Right hindlimb (tissue), 1 donor: ENCODE measurements at regions not wholly inside any gene's neighbourhood (a gene's known extent, or its start where the extent isn't known, plus 50 kb on each side); places are given as distances from the start of the nearest gene placed in this dataset.

Experiments used
- DNase-seq: peaks from one replicate; pipeline ENCODE4 v3.0.0-alpha.2; 2018

- no peak for DNase-seq
Measured at GRCh38 chr15:69931156-69931555, 166.6 kb downstream of the TLE3 start.

- DNase-seq = no peak
Measured at GRCh38 chr15:69934607-69935006, 163.1 kb downstream of the TLE3 start.

DNA sequence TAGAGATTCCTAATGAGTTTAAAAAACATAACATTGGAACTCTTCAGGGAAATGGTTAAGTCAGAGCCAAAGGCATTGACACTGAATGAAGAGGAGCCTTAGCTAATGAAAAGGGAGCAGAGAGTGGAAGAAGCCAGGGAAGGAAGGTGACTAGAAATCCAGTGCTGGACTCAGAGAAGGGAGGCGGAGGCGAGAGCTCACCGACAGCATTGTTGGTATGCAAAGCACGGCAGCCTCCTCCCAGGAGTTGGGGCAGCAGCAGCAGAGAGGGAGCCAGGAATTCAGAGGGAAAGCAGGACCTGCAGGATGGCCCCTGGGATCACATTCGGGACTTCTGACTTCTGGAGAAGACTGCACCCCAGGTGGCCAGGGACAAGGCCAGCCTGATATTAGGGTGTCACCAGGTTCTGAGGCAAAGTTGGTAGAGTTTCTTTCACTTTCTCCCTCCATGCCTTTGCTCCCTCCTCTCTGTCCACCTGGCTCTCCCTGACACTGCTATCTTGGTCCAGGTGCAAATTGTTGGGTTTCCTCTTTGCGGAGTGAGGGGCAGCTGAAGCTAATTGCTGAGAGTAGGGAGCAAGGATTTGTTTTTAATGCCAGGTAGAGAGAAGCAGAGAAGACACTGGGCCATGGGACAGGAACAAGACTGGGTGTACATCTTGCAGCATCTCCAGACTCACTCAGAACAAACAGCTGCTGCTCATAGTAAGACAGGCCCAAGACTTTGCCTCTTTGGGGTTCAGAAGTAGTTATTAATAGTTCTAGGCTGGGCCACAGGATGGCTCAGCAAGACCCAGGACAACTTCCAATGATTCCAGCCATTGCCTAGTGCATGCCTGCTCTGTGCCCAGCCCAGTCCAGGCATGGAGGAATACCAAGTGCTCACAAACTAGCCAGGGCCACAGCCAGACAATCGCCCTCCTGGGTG lies 157.9 kb downstream of the TLE3 start:
- no peak for DNase-seq

GRCh38 chr15:69940441-69941300 lies 157.0 kb downstream of the TLE3 start:
- no peak for DNase-seq

DNA sequence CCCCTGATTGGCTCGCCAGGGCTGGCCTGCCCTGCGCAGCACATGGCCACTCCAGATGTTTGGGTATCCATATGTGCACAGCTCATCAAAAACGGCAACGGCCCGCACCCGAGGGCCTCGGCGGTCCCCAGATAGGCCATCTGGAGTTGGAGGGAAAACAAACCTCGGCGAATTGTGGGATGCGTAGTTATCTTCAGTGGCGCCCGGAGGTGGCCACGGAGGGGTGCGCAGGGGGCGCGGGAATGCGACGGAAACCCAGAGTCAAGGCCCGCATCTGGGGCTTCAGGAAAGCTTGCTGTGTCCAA lies 156.5 kb downstream of the TLE3 start:
- DNase-seq = no peak

DNA sequence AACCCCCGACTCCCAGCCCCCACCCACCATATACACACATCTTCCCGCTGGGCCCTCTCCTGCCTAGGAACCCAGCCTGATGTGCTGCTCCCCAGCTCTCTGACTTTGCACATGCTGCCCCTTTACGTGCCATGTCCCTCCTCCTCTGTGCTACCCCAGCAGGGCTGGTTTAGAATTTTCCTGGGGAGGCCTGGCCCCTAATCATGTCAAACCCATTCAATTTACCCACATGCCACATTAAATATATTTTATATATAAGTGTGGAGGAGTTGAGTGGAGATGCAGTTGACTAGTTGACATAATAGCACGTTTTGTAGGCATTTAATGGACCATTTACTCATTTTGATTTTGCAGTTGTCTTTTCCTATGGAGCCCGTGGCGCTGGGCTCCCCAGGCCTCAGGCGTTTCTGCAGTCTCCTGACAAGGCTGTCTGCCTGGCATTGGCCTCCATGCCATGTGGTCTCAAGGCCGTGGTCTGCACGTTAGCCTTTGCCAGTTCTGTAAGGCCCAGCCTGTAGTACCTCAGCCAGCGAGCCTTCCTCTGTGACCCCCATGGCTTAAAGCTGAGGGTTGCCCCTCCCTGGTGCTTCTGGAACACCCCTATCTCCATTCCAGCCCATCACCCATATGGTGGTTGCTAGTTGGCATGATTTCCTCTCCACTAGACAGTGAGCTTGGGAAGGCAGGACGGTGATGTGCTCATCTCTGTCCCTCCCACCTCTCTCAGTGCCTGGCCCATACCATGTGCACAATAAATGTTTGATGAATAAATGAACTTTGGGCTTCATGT lies 155.8 kb downstream of the TLE3 start:
- DNase-seq = no peak

DNA sequence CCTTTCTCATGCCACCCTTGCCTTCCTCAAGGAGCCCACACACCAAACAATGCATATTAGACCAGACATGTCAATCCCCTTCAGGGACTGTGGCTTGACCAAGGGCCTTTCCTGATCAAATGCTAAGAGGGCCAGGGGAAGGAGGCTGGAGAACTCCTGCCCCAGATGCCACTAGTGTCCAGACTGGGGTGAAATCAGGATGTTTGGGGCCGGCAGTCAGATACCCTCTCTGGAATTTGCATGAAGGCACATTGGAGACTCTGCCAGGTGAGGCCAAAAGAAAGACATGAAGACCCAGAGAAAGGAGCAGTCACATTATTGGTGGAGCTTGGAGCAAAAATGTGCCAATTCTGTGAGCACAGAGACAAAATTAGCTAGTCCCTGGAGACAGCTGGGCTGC lies 154.1 kb downstream of the TLE3 start:
- DNase-seq = no peak

- DNase-seq = no peak
Measured at GRCh38 chr15:69945729-69946128, 152.0 kb downstream of the TLE3 start.

GRCh38 chr15:69946870-69947269 lies 150.8 kb downstream of the TLE3 start:
- DNase-seq = no peak

DNA sequence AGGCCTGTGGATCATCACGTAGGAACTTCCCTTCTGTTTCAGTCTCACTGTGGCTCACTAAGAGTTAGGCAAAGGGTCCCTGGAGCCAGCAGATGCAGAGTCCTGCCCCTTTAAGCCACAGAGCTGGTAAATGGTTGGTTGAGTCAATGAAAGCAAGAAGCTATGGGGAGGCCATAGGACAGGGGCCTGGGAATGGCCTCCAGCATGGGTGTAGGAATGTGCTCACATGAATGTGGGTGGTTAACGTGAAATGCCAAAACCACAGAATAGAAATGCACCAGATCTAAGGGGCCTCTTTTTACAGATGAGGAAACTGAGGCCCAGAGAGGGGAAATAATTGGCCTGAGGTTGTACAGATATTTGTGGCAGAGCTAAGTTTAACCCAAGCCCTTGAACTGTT lies 150.3 kb downstream of the TLE3 start:
- DNase-seq = no peak

- DNase-seq = no peak
Measured at GRCh38 chr15:69949485-69949884, 148.2 kb downstream of the TLE3 start.

GRCh38 chr15:69951256-69951897 lies 146.3 kb downstream of the TLE3 start:
- no peak for DNase-seq

GRCh38 chr15:69951898-69952555 lies 145.7 kb downstream of the TLE3 start:
- no peak for DNase-seq

DNA sequence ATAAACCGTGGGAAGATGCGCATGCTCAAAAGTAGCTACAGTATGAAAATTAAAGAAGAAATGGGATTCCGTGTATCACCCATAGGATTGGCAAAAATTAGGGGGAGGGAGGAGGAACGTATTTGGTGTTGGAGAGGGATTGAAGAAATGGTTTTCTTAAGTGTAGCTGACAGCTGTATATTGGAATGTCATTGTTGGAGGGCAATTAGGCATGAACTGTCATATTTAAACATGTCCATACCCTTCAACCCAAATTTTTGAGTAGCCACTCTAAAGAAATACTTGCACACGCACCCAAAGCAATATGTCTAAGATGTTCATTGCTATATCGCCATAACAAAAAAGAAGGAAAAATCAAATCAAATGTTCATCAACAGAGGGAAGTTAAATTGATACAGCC lies 144.7 kb downstream of the TLE3 start:
- DNase-seq = no peak

GRCh38 chr15:69953816-69954215 lies 143.9 kb downstream of the TLE3 start:
- no peak for DNase-seq

GRCh38 chr15:69954666-69955065 lies 143.1 kb downstream of the TLE3 start:
- no peak for DNase-seq

- DNase-seq = no peak
Measured at GRCh38 chr15:69955240-69955894, 142.3 kb downstream of the TLE3 start.

- no peak for DNase-seq
Measured at GRCh38 chr15:69956417-69956816, 141.3 kb downstream of the TLE3 start.

DNA sequence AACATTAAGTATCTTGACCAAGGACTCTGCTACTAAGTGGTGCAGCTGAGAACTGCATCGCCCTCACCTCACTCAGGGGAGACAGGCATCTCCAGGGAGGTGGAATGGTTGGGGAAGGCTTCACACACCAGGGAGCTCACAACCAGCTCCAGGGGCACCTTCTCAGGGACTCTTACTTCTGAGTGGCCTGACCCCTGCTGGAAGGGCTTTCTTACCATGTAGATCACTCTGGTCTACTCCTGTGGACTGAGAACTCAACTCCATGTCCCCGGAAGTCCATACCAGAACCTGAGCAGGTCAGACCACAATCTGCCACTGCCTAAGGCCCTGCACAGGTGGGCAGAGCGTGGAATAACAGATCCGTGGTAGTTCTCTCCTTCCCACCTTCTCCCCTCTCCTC lies 140.5 kb downstream of the TLE3 start:
- DNase-seq = no peak

DNA sequence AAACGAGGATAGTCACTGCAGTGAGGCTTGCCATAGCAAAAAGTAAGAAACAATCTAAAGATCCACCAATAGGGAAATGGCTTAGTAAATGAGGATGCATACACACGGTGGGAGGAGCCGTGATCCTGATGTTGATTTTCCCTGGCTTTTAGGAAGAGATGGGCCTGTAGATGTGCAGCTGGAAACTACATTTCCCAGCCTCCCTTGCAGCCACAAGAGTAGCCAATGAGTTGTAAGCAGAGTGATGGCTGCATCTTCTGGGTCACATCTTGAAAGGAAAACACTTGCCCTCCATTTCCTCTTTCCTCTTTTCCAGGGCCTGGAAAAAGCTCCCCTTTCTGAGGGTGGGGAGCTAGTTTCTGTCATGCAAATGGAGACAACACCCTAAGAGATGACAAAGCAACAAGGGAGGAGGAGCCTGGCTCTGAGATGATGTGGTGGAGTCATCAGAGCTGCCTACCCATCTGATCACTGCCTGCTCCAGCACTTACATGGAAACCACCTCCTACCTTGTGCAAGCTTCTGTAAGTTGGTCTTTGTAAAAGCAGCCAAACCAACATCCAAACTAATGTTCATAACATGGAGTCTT lies 139.1 kb downstream of the TLE3 start:
- no peak for DNase-seq

- no peak for DNase-seq
Measured at GRCh38 chr15:69962561-69962960, 135.2 kb downstream of the TLE3 start.
